Loucy (cell line): ENCODE measurements at regions not wholly inside any gene's neighbourhood (a gene's known extent, or its start where the extent isn't known, plus 50 kb on each side); places are given as distances from the start of the nearest gene placed in this dataset.

ENCODE experiments used
- H2AFZ ChIP-seq: fragments of 200-600 bp; sonication (generic); 2 replicates; pipeline ENCODE4 v1.6.0; 2016; ENCODE audit warnings: antibody characterized with exemption, mild to moderate bottlenecking, low read length, moderate library complexity
- H3F3A ChIP-seq: fragments of 200-600 bp; 2 replicates; pipeline ENCODE4 v1.6.0; 2016; ENCODE audit warnings: antibody characterized with exemption, low read depth, mild to moderate bottlenecking
- H3K27me3 ChIP-seq: fragments of 200-600 bp; sonication (generic); 2 replicates; pipeline ENCODE4 v1.6.1; 2014; ENCODE audit warnings: low read length, mild to moderate bottlenecking; ENCODE audit not compliant: insufficient read depth, poor library complexity, severe bottlenecking
- H3K36me3 ChIP-seq: fragments of 200-600 bp; sonication (generic); 2 replicates; pipeline ENCODE4 v1.6.1; 2016; ENCODE audit warnings: low read length; ENCODE audit not compliant: insufficient read depth
- H3K4me1 ChIP-seq: fragments of 200-600 bp; sonication (generic); 2 replicates; pipeline ENCODE4 v1.5.1; 2014; ENCODE audit warnings: low read length, mild to moderate bottlenecking; ENCODE audit not compliant: insufficient read depth, poor library complexity, severe bottlenecking
- H3K4me2 ChIP-seq: fragments of 200-600 bp; sonication (generic); 2 replicates; pipeline ENCODE4 v1.6.0; 2014; ENCODE audit warnings: antibody characterized with exemption, low read length, low read depth, mild to moderate bottlenecking; ENCODE audit not compliant: poor library complexity, severe bottlenecking
- H3K4me3 ChIP-seq: fragments of 200-600 bp; sonication (generic); 2 replicates; pipeline ENCODE4 v1.5.1; 2014; ENCODE audit warnings: low read length, mild to moderate bottlenecking, mixed read lengths; ENCODE audit not compliant: poor library complexity, severe bottlenecking
- H3K79me2 ChIP-seq: fragments of 200-600 bp; sonication (generic); 2 replicates; pipeline ENCODE4 v1.6.1; 2014; ENCODE audit warnings: low read length; ENCODE audit not compliant: insufficient read depth
- H3K9ac ChIP-seq: fragments of 200-600 bp; sonication (generic); 2 replicates; pipeline ENCODE4 v1.6.0; 2014; ENCODE audit warnings: mild to moderate bottlenecking, low read depth, low read length, moderate library complexity; ENCODE audit not compliant: poor library complexity, severe bottlenecking
- H3K9me2 ChIP-seq: fragments of 200-600 bp; sonication (generic); replicated peaks from 2 replicates; pipeline ENCODE4 v1.6.1; 2016; ENCODE audit warnings: low read depth, low read length, mixed read lengths
- H3K9me3 ChIP-seq: fragments of 200-600 bp; sonication (generic); 2 replicates; pipeline ENCODE4 v1.6.1; 2014; ENCODE audit warnings: mild to moderate bottlenecking, antibody characterized with exemption, low read length, low read depth; ENCODE audit not compliant: insufficient read depth
- H4K20me1 ChIP-seq: fragments of 200-600 bp; sonication (generic); 2 replicates; pipeline ENCODE4 v1.6.0; 2014; ENCODE audit warnings: antibody characterized with exemption, low read length, mild to moderate bottlenecking; ENCODE audit not compliant: insufficient read depth, poor library complexity, severe bottlenecking
- EZH2phosphoT487 ChIP-seq: fragments of 200-600 bp; IDR thresholded peaks from 2 replicates; pipeline ENCODE4 v1.6.1; 2018; ENCODE audit warnings: antibody characterized with exemption, mild to moderate bottlenecking, moderate library complexity, borderline replicate concordance
- TF ChIP-seq, protein P1 (sequence below): fragments of 200-600 bp; sonication (generic); conservative IDR thresholded peaks from 2 replicates; pipeline ENCODE4 v1.5.1; 2014; ENCODE audit warnings: mild to moderate bottlenecking, antibody characterized with exemption, low read length

DNA sequence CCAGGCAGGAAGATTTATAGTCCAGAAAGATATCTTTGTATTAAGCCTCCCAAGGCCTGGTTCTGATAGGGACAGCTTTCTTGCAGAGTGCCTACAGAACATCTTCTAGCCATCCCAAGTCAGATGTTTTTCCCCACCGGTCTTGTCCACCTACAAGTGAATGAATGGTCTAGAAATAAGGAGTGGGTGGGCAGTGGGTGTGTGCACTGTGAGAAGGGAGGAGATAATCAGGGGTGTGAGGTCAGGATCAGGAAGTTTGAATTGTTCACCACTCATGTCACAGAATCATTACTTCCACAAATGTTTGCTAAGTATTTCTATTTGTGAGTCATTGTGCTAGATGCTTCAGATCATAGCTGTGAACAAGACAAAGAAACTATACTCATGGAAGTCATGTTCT lies 332.6 kb downstream of the NKX6-1 start:
- no peaks in the 10 kb centered on the region for H3K4me1 ChIP-seq
- H3K9me3 ChIP-seq = no peaks in the 10 kb centered on the region
- no peak overlapping the region for H3K4me3 ChIP-seq
- no peaks in the 10 kb centered on the region for H3F3A ChIP-seq
- H2AFZ ChIP-seq = no peak overlapping the region
- no peaks in the 10 kb centered on the region for H3K36me3 ChIP-seq
- no peaks in the 10 kb centered on the region for H3K27me3 ChIP-seq
- H3K9ac ChIP-seq = no peak overlapping the region
- TF ChIP-seq, protein P1, sequence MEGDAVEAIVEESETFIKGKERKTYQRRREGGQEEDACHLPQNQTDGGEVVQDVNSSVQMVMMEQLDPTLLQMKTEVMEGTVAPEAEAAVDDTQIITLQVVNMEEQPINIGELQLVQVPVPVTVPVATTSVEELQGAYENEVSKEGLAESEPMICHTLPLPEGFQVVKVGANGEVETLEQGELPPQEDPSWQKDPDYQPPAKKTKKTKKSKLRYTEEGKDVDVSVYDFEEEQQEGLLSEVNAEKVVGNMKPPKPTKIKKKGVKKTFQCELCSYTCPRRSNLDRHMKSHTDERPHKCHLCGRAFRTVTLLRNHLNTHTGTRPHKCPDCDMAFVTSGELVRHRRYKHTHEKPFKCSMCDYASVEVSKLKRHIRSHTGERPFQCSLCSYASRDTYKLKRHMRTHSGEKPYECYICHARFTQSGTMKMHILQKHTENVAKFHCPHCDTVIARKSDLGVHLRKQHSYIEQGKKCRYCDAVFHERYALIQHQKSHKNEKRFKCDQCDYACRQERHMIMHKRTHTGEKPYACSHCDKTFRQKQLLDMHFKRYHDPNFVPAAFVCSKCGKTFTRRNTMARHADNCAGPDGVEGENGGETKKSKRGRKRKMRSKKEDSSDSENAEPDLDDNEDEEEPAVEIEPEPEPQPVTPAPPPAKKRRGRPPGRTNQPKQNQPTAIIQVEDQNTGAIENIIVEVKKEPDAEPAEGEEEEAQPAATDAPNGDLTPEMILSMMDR = no peak
- TF ChIP-seq EZH2phosphoT487 = no peak
- H3K79me2 ChIP-seq = no peaks in the 10 kb centered on the region
- no peak overlapping the region for H3K4me2 ChIP-seq
- H4K20me1 ChIP-seq = no peaks in the 10 kb centered on the region
- no peaks in the 10 kb centered on the region for H3K9me2 ChIP-seq

GRCh38 chr4:84164201-84164600 lies 334.9 kb downstream of the NKX6-1 start:
- H3K79me2 ChIP-seq = no peaks in the 10 kb centered on the region
- H3K9ac ChIP-seq = no peak overlapping the region
- H3K9me3 ChIP-seq = no peaks in the 10 kb centered on the region
- H3K4me2 ChIP-seq = no peak overlapping the region
- H3K27me3 ChIP-seq = no peaks in the 10 kb centered on the region
- no peak for TF ChIP-seq EZH2phosphoT487
- TF ChIP-seq, protein P1 = no peak
- no peaks in the 10 kb centered on the region for H3F3A ChIP-seq
- H2AFZ ChIP-seq = no peak overlapping the region
- no peaks in the 10 kb centered on the region for H3K4me1 ChIP-seq
- H3K9me2 ChIP-seq = no peaks in the 10 kb centered on the region
- no peak overlapping the region for H3K4me3 ChIP-seq
- no peaks in the 10 kb centered on the region for H3K36me3 ChIP-seq
- H4K20me1 ChIP-seq = no peaks in the 10 kb centered on the region

GRCh38 chr4:84159762-84160161 lies 339.3 kb downstream of the NKX6-1 start:
- H3K79me2 ChIP-seq = no peaks in the 10 kb centered on the region
- H2AFZ ChIP-seq = no peak overlapping the region
- H3K4me1 ChIP-seq = no peaks in the 10 kb centered on the region
- H3K9me3 ChIP-seq = no peaks in the 10 kb centered on the region
- no peaks in the 10 kb centered on the region for H3K9me2 ChIP-seq
- H3K4me3 ChIP-seq = no peak overlapping the region
- no peaks in the 10 kb centered on the region for H3K27me3 ChIP-seq
- TF ChIP-seq, protein P1 = no peak
- TF ChIP-seq EZH2phosphoT487 = no peak
- no peak overlapping the region for H3K9ac ChIP-seq
- no peaks in the 10 kb centered on the region for H4K20me1 ChIP-seq
- no peak overlapping the region for H3K4me2 ChIP-seq
- no peaks in the 10 kb centered on the region for H3K36me3 ChIP-seq
- no peaks in the 10 kb centered on the region for H3F3A ChIP-seq
